SKM-1 (cell line): ENCODE measurements at regions not wholly inside any gene's neighbourhood (a gene's known extent, or its start where the extent isn't known, plus 50 kb on each side); places are given as distances from the start of the nearest gene placed in this dataset.
"Not testable (repeated sequence)": the region's sequence is repeated elsewhere in the genome, so short reads cannot be mapped to it uniquely, and the experiment has no call there.

ENCODE experiments used
- DNase-seq: peaks from one replicate; lab custom pipeline; 2025; ENCODE audit not compliant: unreplicated experiment; lab: John Stamatoyannopoulos, UW

DNA sequence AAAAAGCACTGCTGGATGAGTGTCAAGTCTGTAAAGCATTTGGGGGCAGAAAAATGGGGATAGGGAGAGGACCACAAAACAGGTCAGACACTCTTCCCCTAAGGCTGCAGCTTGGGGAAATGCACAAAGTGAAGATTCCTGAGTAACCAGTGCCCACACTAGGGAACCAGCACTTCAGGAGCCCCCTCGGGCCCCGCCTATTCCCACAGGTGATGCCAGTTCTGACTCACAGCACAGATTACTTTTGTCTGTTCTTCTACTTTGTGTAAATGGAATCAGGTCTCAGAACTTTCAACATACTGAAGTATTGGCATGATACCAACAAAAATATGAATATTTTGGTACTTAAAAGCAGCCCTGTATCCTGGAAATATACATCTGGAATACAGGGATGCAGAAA, 112.5 kb downstream of the ADRA2C start:
- no peak for DNase-seq

DNA sequence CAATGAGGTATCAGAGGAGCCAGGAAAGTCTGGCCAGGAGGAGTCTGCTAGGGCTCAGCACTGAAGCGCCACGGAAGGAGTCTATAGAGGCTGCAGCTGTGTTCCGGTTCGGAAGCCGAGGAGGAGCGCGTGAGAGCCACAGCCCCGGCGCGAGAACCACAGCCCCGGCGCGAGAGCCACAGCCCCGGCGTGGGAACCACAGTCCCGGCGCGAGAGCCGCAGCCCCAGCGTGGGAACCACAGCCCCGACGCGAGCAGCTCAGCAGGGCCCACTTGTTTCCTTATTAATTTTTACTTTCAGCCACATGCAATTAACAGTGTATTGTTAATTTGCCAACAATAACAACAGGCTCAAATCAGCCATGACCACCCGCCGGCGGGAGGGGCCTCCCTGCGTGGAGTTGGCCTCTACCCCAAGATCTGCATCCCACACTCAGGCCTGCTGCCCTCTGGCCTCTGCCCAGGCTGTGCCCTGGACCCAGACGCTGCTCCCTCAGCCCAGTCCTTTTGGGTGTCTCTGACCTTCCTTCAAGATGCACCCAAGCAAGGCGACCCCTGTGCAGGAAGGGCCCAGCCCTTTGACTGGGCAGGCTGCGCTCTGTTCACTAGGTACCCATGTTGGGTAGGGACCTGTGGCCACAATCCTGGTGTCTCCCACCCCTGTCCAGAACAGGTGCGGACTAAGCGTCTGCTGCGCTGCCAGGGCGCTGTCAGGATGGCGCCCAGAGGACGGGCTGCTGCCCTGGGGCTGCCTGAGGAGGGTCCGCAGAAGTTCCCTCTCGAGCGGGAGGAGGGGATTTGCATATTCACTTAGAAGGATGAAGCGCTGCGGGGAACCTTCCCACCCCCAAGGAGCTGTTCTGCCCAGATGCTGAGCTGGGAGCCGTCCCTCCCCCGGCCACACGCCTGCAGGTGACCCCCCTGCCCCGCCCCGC, 113.8 kb downstream of the ADRA2C start:
- DNase-seq = no peak

DNA sequence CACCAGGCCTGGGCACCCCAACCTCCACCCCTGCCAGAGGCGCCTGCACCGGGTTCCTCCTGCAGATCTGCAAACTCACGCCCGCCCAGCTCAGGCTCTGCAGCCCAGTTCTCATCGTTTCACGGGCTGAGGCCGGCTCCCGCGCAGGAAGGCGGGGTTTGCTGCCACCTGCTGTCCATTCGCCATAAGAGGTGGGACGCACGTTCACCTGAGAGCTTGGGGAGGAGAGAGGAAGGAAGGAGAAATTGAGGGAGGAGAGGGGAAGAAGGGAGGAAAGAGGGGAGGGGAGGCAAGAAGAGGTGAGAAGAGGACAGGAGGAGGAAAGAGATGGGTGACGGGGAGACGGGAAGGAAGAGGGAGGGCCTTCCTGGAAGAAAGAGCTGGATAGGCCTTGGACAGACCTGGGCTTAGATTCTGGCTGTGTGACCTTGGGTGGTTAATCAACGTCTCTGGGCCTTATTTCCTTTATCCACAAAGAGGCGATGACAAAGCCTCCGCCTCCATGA, 114.5 kb downstream of the ADRA2C start:
- DNase-seq = peak; percentile 39

- not testable (repeated sequence) for DNase-seq
Measured at GRCh38 chr4:3882316-3882885, 116.2 kb downstream of the ADRA2C start.

DNA sequence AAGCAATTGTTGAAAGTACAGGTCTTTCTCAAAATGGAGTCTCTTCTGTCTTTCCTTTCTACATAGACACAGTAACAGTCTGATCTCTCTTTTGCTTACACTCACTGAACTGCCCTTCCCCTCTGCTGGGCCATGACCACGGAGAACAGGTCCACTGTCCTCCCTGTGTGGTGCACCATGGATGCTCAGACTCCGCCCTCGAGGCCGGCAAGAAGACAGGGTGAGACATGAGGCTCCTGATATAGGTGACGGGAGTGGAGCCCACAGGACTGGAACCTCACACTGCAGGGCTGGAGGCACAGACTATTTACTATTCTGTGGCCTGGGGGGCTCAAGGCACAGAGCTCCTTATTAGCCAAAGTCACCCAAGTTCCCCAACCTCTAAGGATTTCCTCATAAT, 118.1 kb downstream of the ADRA2C start:
- not testable (repeated sequence) for DNase-seq

- DNase-seq = not testable (repeated sequence)
Measured at GRCh38 chr4:3893590-3893989, 127.4 kb downstream of the ADRA2C start.

GRCh38 chr4:3894086-3894959, 128.1 kb downstream of the ADRA2C start:
- not testable (repeated sequence) for DNase-seq

DNA sequence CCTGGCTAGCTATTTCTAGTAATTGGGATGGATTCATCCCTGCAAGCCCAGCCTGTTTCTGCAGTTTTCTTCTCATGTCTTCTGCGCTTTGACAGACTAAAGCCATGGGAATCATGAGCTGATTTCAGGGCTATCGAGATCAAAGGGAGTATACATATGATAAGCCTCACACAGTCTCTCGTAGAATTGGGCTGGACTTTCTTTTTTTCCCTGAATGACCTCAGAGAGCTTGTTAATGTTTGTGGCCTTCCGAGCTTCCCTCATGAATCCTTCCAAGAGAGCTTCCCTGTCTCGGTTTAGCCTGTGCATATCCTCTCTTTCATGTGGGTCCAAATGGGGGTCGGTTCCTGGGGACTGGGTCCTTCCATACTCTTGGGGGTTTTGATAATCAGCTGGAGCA, 130.3 kb downstream of the ADRA2C start:
- DNase-seq = no peak

- DNase-seq = not testable (repeated sequence)
Measured at GRCh38 chr4:3896871-3897578, 130.8 kb downstream of the ADRA2C start.

DNA sequence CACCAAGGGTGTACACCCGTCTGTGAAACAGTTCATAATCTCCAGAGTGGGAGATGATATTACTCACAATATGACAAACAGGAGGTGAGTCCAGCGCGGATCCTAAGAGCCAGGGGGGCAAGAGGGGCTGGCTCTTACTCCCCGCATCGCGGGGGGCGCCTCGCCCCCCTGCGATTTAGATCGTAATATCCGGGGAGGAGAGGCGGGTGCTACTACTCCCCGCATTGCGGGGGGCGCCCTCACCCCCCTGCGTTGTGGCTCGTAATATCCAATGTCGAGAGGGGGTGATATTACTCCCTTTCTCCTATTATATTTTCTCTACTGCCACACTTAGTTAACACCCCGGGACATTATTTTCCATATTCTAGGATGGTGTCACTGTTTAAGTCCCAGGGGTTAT, 131.9 kb downstream of the ADRA2C start:
- DNase-seq = no peak

DNA sequence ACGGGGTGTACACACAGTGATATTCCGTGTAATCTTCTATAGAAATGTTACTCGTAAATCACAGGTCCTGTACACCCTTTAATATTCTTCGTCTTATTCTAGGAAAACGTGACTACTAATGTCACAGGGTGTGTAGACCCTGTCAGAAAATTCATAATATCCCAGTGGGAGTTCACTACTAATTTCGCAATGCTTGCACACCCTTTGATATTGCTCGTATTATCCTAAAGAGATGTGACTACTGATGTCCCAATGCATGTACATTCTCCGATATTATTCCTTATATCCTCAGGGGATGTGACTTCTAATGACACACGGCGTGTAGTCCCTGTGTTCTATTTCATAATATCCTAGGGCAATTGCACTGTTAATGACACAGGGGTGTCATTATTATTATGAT, 132.7 kb downstream of the ADRA2C start:
- not testable (repeated sequence) for DNase-seq

DNA sequence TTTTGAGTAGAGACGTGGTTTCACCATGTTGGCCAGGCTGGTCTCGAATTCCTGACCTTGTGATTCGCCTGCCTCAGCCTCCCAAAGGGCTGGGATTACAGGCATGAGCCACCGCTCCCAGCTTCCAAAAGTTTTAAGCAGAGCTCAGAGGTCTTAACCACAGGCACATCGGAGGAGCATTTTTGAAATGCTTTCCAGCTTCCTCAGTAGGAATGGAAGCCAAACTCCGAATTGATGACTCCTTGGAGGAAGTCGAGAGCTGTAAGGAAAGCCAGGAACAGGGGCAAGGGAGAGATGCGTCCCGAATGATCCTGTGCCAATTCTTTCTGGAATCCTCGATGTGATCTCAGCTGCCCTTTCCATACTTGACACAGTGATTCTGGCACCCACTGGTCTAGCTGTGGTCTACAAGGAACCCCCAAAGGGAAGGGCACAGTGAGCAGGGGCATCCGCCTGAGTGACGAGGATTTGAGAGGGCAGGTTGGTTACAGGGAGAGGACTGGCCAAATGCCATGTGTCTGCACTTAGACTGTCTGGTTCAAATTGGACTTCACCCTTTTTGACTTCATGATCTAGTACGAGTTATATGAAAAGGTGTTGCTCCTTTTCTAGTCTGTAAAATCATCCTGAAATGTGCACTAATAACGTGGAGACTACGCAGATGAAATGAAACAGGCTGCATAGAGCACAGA, 138.2 kb downstream of the ADRA2C start:
- not testable (repeated sequence) for DNase-seq

- DNase-seq = not testable (repeated sequence)
Measured at GRCh38 chr4:3909616-3910015, 143.4 kb downstream of the ADRA2C start.

GRCh38 chr4:3910161-3910950, 144.2 kb downstream of the ADRA2C start:
- not testable (repeated sequence) for DNase-seq

GRCh38 chr4:3911252-3911856, 145.2 kb downstream of the ADRA2C start:
- no peak for DNase-seq

GRCh38 chr4:3914511-3914910, 148.3 kb downstream of the ADRA2C start:
- not testable (repeated sequence) for DNase-seq

- not testable (repeated sequence) for DNase-seq
Measured at GRCh38 chr4:3919509-3919908, 153.3 kb downstream of the ADRA2C start.

DNA sequence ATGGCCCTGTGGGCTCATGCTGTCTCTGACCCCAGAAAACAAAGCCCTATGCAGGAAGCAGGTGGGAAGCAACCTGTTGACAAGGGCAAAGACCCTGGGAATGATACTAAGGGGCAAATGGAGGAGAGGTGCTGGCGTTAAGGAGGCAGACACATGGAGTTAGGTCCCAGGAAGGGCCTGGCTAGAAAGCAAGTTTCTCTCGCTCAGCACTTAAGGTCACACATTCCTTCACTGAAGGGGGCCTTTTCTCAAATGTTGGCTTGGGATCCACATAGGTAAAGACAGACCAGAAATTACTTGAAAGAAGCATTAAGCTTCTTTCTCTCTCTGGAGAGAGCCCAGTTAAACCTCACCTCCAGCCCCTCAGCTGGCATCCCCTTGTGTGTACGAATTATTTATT, 155.7 kb downstream of the ADRA2C start:
- not testable (repeated sequence) for DNase-seq

DNA sequence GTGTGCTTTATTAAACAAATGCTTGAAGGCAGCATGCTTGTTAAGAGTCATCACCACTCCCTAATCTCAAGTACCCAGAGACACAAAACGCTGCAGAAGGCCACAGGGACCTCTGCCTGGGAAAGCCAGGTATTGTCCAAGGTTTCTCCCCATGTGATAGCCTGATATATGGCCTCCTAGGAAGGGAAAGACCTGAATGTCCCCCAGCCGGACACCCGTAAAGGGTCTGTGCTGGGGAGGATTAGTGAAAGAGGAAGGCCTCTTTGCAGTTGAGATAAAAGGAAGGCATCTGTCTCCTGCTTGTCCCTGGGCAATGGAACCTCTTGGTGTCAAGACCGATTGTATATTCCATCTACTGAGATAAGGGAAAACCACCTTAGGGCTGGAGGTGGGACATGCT, 159.7 kb downstream of the ADRA2C start:
- not testable (repeated sequence) for DNase-seq
